HG02571 (cell line): ENCODE measurements at regions not wholly inside any gene's neighbourhood (a gene's known extent, or its start where the extent isn't known, plus 50 kb on each side); places are given as distances from the start of the nearest gene placed in this dataset.
"Not testable (repeated sequence)": the region's sequence is repeated elsewhere in the genome, so short reads cannot be mapped to it uniquely, and the experiment has no call there.

ENCODE experiments used
- ATAC-seq: cut with Tn5 transposase; IDR thresholded peaks from one replicate; pipeline ENCODE4 v1.9.1; 2021; ENCODE audit warnings: mild to moderate bottlenecking, moderate library complexity; ENCODE audit not compliant: unreplicated experiment

DNA sequence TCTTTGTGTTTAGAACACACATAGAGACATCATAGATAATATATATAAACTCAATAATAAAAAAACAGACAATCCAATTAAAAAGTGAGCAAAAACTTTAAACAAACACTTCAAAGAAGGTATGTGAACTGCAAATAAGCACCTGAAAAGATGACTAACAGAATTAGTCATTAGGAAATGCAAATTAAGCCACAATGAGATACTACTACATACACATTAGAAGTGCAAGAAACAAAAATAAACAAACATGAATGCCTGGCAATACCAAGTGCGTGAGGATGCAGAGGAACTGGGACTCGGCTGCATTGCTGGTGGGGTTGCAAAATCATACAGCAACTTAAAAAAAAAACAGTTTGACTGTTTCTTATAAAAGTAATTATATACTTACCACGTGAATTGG is 799.0 kb downstream of the KCNJ2 start:
- ATAC-seq: no peak

DNA sequence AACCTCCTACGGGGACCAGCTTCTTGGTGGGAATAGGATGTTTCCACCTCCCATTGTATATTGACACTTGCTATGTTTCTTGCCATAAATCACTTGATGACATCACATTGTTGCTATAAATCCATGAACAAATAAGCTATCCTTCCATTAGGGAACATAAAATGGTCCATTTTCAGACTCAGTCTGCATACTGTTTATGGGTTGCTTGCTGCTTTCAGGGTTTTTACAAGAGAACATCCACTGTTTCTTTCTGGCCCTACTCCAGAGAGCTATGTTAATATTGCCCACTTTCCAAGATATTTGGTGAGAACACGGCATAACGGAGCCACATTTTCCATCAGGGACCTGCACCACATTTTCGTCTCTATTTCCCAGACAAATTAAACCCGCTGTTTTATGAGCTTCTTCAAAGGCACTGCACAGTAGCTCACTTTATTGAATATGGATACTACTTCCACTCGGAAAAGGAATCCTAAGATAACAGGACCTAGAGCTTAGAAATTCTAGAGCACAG is 800.2 kb downstream of the KCNJ2 start:
- no peak for ATAC-seq

- no peak for ATAC-seq
Observed at GRCh38 chr17:70976447-70976846, 807.1 kb downstream of the KCNJ2 start.

DNA sequence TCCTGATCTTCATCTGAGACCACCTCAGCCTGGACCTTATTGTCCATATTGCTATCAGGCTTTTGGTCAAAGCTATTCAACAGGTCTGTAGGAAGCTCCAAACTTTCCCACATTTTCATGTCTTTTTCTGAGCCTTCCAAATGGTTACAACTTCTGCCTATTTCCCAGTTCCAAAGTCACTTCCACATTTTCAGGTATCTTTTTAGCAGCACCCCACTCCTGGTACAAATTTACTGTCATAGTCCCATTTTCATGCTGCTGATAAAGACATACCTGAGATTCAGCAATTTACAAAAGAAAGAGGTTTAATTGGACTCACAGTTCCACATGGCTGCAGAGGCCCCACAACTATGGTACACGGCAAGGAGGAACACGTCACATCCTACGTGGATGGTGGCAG is 815.5 kb downstream of the KCNJ2 start:
- no peak for ATAC-seq

GRCh38 chr17:70987867-70988340 is 818.6 kb downstream of the KCNJ2 start:
- no peak for ATAC-seq

DNA sequence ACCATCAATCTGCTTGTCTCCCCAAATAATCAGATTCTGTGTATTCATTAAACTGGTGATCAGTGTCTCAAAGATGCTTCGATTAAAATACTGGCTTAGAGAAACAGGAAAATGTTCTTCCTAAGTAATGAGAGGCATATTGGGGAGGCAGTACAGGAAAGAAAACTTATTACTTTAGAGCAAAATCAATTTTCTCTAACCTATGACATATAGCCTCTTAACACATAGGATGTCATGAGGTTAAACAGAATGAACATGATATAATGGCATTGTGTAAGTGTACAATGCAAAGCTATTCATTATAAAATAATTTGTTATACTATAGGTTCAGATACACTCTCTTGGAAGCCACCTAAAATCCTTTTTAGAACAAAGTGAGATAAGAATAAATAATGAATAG is 819.3 kb downstream of the KCNJ2 start:
- ATAC-seq: no peak

GRCh38 chr17:70989280-70989679 is 819.9 kb downstream of the KCNJ2 start:
- ATAC-seq: no peak

DNA sequence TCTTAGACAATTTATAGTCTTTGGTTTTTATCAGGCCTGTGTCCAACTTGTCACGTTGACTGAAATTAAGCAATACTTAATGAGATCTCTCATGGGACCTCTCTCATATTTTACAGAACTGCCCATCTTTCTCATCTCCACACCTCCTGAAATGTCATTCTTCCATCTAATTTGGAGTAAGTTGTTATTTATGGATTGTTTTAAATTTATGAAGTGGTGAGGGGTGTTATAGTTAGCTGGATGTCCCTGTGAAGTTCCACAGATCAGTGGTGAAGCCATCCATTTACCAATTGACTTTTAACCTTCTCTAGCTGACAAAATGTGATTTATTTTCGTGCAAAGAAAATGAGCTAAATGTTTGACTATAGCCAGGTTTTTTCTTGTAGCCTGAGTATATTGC is 824.9 kb downstream of the KCNJ2 start:
- no peak for ATAC-seq

DNA sequence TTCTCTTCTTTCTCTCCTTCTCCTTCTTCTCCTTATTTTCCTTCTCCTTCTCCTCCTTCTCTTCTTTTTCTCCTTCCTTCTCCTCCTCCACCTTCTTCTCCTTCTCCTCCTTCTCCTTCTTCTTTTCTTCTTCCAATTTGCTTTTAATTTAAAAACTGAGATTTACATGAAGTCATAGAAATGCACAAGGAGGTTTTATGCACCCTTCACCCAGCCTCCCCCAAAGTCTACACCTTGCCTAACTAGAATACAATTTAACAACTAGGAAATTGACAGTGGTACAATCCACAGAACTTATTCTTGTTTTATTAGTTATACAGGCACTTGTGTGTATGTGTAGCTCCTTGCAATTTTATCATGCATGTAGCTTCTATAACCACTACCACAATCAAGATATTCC is 826.7 kb downstream of the KCNJ2 start:
- no peak for ATAC-seq

- ATAC-seq: no peak
Observed at GRCh38 chr17:71003736-71004135, 834.4 kb downstream of the KCNJ2 start.

- ATAC-seq: no peak
Observed at GRCh38 chr17:71004413-71004812, 835.1 kb downstream of the KCNJ2 start.

DNA sequence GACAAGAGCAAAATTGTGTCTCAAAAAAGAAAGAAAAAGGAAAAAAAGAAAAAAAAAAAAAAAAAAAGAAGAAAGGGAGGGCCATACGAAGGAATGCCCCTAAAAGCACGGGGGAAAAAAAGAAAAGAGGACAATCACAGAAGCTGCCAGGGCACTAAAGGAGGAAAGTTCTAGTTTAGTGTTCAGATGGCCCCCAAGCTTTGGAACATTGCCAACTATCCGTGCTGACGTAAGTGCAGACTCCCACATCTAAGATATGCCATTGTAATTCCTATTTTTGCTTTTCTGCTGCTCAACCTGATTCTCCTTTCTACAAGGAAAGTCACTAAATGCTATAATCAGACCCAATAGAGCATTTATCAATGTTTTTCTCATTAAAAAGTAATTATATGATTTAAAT is 842.1 kb downstream of the KCNJ2 start:
- no peak for ATAC-seq

DNA sequence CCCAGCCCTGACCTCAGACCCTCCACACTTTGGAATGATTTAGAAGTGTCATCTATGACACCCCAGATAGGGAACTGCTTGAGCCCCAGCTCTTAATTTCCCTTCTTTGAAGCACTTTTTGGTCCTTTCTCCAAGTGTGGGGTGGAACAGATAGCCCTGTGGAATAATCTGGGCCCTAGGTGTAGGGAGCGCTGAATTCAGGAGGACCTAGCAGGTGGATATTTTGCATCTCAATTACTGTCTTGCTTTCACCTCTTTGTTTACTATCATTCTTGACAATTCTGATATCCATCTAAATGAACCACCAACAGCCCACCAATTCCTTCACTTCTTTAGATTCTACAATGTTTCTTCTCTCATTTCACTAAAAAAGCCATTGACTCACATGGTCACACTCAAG is 850.4 kb downstream of the KCNJ2 start:
- no peak for ATAC-seq

GRCh38 chr17:71022758-71023157 is 853.4 kb downstream of the KCNJ2 start:
- ATAC-seq: no peak

DNA sequence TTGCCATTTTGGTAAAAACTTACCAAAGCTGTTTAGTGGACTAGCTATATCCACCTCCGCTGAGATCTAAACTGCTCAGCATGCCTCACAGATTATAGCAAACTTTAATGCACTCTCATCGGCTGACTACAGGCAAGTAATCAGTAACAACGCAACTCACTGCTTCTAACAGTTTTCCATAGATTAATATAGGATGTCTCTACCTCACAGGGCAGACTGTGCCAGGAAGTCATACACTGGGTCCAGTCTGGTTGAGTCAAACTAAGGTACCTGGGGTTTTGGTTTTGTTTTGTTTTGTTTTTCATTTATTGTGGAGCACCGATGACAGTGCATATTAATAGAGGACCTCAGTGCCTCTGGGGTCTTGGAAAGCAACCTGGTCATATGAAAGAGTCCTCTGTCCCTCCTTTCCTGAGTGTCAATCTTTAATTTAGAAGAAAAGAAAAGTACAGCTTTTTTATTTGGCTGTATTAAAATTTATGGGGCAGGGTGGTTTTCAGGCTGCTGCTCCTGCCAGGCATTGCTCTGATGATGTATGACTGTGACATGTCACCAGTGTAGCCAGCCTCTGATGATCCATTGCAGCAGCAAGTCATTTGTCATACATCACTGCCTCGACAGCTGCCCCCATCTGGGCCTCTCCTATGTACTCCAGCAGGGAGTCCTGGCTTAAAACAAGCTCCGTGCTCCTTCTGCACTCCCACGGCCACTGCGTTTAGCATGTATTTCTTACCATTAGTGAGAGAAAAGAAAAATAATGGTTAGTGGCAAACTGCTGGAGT is 854.1 kb downstream of the KCNJ2 start:
- ATAC-seq: no peak

- no peak for ATAC-seq
Observed at GRCh38 chr17:71024172-71024571, 854.8 kb downstream of the KCNJ2 start.

DNA sequence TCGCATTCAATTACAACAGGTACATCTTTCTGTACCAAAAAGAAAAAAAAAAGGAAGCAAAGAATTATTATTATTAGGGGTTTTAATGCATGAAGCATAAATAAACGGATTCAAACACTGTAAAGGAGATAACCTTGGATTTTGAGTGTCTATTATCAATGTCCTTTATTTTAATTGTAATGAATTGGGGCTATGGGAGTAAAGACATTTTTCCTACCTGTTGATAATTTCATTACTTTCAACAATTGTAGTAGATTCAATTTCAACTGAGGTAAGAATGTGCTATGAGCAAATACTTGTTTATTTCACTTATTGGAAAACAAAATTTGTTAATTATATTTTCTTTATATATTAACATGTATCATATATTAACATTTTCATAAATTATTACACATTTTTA is 855.6 kb downstream of the KCNJ2 start:
- ATAC-seq: no peak

DNA sequence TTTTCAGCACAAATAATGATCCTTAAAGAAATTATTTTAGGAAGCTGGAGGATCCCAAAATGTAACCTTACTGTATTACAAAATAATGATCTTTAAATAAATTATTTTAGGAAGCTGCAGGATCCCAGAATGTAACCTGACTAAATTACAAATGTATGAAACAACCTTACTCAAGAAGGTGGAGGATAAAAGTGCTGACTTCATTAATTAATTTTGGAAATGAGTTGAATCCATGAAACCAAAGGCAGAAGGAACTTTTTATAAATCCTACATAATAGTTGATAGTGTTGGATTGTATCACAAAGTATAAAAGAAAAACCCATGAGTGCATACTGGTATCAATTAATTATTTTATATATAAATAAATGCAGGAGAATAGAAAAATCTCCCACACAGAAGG is 859.9 kb downstream of the KCNJ2 start:
- no peak for ATAC-seq

DNA sequence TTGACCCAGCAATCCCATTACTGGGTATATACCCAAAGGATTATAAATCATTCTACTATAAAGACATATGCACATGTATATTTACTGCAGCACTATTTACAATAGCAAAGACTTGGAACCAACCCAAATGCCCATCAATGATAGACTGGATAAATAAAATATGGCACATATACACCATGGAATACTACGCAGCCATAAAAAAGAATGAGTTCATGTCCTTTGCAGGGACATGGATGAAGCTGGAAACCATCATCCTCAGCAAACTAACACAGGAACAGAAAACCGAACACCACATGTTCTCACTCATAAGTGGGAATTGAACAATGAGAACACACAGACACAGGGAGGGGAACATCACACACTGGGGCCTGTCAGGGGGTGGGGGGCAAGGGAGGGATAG is 862.0 kb downstream of the KCNJ2 start:
- not testable (repeated sequence) for ATAC-seq

GRCh38 chr17:71032746-71033273 is 863.5 kb downstream of the KCNJ2 start:
- ATAC-seq: no peak

DNA sequence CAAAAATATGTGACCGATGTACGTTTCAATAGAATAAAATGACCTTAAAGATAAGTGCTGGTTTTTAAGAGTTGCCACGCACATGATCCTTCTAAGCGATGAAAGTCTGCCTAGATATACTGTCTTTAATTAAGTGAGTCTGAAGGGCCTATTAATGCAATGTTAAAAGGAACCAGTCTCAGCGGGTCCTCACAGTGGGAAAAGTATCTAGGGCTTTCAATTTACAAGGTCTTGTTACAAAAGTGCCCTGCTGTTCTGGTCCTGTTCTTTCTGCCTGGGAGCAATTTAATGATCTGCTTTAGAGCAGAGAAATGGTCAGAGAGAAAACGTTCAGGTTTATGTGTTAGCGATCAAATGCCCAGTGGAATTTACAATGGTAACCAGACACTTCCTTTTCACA is 864.0 kb downstream of the KCNJ2 start:
- no peak for ATAC-seq

- ATAC-seq: no peak
Observed at GRCh38 chr17:71035226-71035625, 865.9 kb downstream of the KCNJ2 start.

GRCh38 chr17:71037386-71037785 is 868.1 kb downstream of the KCNJ2 start:
- no peak for ATAC-seq
